NOMO-1 treated with dmso at 0.1 percent for 144 hours (cell line): ENCODE measurements at regions not wholly inside any gene's neighbourhood (a gene's known extent, or its start where the extent isn't known, plus 50 kb on each side); places are given as distances from the start of the nearest gene placed in this dataset.

Experiments
- DNase-seq: peaks from one replicate; lab custom pipeline; 2025; ENCODE audit not compliant: unreplicated experiment; lab: John Stamatoyannopoulos, UW

DNA sequence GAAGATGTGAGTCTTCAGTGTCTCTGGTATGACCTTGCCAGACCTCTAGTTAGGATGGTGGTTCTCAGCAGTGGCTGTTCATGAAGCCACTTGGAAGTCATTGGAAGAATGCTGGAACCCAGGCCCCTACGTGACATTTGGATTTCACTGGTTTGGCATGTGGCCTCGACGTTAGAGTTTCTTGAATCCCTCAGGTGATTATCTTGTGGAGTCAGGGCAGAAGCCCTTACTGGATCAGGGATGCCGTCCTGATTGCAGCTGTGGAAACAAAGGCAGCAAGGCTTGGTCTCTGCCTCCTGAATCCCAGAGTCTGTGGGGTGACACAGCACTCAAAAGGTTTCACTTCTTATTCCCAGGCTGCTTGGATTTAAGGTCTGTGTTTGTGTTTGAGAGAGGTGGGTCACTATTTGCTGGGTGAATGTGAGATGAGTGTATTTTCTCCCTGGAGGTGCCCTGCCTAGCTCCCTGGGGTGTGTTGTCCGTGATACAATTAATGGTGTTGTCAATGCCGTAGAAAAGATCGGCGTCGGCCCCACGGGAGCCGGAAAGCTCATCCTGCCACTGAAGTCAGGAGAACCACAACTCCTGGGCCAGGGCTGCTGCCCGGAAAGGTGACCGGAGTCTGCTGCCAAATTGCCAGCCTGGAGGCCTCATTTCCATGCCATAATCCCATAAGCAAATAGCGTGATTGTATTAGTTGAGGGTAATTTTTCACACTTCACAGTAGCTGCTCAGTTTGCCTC lies 939.0 kb downstream of the BRD1 start:
- no peak for DNase-seq

DNA sequence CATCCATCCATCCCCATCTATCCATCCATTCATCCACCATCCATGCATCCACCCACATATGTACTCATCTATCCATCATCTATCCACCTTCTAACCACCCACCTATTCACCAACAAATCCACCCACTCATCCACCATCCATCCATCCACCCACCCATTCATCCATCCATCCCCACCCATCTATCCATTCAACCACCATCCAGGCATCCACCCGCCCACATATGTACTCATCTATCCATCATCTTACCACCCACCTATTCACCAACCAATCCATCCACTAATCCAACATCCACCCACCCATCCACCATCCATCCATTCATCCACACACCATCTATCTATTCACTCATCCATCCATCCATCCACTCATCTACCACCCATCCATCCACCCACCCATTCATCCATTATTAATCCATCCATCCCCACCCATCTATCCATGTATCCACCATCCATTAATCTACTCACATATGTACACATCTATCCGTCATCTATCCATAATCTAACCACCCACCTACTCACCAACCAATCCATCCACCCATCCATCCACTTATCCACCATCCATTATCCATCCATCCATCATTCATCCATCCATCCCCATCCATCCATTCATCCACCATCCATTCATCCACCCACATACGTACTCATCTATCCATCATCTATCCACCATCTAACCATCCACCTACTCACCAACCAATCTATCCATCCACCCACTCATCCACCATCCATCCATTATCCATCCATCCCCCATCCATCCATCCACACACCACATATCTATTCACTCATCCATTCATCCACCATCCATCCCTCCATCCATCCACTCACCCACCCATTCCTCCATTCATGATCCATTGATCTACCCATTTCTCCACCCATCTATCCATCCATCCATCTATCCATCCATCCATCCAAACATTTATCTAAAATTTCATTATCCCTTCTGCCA lies 940.0 kb downstream of the BRD1 start:
- DNase-seq = no peak

GRCh38 chr22:48886604-48887393 lies 940.9 kb downstream of the BRD1 start:
- DNase-seq = no peak

DNA sequence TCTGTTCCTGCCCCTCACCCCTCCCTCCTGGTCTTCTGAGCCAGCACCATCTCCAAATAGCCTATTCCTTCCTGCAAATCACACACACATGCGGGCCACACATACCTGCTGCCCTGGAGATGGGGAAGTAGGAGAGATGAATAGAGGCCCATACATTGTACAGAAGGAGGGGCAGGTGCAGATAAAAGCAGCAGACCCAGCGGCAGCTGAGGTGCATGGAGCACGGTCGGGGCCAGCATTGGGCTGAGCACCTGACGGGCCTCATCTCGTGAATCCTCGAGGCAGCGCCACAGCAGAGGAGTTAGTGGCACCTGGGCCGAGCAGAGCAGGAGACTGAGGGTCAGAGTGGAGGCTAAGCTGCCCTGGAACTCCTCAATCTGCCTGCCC lies 941.8 kb downstream of the BRD1 start:
- no peak for DNase-seq

DNA sequence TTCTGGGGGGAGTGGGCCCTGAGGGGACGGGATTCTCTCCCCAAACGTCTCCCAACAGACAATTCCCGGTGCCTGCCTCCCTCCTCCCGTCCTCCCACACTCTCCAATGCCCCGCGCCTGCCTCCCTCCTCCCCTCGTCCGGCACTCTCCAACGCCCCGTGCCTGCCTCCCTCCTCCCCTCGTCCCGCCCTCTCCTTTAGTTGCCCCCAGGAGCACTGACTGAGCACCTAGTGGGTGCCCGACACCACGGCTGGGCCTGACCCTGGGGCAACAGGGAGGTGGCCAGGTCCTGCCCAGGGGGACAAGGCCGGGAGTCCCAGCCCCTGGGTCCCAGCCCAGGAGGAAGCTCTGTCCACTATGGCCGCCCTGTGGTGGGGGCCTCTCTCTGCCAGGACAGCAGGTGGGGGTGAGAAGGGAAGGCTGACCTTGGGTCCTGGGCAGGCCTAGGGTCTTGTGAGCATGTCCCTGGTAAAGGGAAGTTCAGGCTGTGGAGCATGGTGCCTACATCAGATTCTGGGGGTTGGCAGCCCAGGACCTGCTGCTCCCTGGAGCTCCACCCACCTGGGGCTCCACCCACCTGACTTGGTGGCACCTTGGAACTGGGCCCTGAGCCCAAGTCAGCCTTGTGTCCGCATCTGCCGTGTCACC lies 942.3 kb downstream of the BRD1 start:
- no peak for DNase-seq

DNA sequence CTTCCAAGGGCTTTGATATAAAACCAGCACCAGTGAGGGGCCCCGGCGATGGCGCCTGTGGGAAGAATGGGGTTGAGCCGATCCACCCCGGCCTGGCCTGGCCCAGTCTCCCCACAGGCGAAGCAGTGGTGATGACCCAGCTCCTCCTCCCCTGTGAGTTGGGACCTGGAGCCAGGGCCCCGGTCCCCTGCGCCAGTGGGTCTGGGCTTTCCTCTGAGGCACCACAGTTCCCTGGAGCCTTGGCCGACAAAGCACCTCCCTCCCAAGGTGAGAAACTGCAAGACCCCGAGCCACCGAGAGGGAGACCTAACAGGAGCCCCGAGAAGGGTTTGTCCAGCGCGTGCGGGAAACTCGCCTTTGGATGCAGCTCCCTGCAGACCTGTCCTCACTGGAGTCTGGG lies 942.9 kb downstream of the BRD1 start:
- no peak for DNase-seq

GRCh38 chr22:48884324-48884723 lies 943.3 kb downstream of the BRD1 start:
- DNase-seq = no peak

GRCh38 chr22:48883211-48883960 lies 944.3 kb downstream of the BRD1 start:
- no peak for DNase-seq

GRCh38 chr22:48882636-48883200 lies 945.0 kb downstream of the BRD1 start:
- DNase-seq = no peak

DNA sequence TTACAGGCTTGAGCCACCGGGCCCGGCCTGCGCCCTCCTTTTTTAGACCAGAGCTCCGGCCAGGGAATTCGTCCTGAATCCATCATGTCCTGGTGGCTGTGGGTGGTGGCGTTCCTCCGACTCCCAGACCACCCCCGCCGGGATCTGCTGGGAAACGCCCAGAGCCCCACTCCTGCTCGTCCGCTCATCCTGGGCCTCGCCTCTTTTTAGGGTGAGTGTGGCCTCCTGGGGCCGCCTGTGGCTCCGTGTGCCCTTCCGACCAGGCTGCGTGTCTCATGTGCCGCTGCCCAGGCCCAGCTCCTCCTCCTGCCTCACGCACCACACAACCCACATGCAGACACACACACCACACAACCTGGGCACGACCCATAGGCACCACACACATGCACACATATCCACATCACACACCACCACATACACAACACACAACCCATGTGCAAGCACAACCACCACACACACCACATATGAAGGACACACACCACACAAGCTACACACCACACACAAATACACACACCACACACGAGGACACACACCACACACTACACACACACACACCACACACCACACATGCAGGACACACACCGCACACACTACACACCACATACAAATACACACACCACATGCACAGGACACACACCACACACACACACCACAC lies 946.2 kb downstream of the BRD1 start:
- DNase-seq = no peak

GRCh38 chr22:48880749-48881148 lies 946.9 kb downstream of the BRD1 start:
- DNase-seq = no peak

DNA sequence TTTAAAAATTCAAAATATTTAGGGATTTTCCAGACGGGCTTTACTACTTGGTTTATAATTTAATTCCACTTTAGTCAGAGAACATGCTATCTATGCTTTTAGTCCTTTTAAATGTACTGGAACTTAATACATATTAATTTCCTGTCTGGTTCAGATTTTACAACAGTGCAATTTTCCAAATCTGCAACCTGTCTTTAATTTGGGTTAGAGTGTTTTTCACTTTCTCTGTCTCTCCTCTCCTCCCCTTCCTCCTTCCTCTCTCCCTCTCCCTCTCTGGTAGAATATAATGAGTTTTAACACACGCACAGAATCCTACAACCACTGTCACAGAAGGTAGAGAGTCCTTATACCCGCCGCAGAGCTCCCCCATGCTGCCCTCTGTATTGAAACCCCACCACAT lies 950.7 kb downstream of the BRD1 start:
- no peak for DNase-seq

- DNase-seq = no peak
These were observed 952.7 kb downstream of the BRD1 start for GRCh38 chr22:48874956-48875355.

GRCh38 chr22:48873191-48873520 lies 954.5 kb downstream of the BRD1 start:
- DNase-seq = no peak

DNA sequence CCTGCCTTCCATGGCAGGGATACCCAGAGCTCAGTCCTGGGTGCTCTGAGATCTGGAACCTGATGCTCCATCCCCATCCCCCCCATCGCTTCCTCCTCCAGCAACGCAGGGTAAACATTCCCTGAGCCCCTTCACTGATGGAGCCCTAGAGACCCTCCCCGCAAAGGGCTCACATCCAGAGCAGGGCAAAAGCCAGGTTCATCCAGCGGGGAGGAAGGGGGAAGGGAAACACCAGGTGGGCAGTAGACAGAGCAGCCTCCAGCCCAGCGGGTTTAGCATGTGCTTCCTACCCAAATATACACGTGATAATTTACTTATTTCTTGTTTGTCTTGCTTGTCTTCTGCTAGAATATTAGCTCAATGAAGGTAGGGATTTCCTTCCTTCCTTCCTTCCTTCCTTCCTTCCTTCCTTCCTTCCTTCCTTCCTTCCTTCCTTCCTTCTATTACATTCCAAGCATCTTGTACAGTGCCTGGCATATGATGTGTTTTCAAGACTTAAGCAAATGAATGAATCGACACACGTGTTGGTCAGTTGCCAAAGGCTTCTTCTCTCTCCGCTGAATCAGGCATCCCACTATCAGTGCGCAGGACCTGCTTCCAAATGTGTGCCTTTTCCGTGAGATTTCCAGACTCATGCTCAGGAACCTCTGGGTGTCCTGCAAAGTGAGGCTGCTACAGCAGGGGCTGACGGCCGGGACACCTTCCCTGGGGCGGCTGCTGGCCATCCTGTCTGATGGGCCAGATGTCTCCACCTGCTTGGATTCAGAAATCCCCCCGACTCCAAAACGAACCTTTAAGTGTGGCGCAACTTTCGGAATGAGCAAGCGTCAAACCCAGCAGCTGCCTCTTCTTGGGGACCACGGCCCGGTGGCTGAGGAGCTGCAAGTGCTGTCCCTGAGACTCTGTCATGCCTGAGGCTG lies 955.1 kb downstream of the BRD1 start:
- no peak for DNase-seq

DNA sequence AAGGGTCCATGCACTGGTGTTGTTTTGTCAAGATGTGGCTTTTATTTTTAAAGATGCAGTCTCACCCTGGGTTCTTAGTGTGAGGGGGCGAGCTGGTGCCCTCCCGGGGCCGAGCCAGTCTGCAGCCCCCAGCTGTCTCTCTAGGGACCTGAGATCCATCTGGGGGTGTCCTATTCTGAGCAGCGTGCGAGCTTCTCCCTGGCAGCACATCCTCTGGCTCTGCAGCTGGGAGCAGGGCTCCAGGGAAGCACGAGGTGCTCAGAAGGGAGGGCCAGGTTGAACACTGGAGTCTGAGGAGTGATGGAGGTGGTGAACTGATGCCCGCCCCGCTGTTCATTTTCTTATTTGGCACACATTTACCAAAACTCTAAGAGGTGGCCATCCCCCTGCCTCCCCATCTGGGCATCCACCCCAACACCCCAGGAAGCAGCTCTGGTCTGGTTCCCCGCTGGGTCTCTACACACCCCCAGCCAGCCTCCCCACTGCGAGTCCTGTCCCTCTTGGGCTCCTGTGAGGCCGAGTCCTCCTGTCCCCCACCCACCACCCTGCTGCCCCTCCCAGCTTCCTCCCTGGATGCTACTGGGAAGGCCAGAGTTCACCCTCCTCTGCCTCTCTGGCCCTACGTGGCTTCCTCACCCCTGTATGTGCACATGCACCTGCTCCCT lies 956.4 kb downstream of the BRD1 start:
- DNase-seq = no peak

DNA sequence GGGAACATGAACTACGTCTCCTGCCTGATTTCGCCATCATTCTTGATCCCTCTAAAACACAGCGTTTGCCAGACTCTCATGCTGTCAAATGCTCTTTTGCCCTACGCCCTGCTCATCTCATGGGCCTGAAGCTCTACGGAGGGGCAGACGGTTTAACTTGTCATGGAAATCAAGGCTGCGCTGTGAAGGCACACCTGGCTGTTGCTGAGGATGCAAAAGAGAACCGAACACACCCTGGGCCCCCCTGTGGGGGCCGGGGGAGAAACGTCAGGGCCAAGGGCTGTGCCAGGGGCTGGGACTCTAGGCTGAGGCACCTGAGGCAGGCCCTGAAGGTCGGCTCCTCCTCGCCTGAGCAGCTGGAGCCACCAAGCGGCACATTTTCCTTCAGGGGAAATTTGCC lies 957.2 kb downstream of the BRD1 start:
- no peak for DNase-seq

DNA sequence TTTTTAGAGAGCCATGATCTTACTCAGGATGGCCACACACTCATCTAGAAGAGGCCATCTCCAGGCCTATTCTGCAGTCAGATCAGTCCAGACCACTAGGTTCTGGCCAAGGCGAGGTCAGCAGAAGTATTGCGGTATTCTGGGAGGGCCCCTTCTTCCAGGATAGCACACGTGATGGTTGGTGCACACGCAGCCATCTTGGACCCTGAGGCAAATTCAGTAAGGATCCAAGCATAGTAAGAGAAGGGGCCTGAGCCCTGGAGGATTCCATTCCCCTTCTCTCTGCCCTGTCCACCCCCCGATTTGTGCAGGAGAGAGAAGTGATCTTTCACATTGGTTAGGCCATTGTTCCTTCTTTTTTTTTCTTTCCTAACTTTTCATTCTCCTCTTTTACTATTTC lies 957.9 kb downstream of the BRD1 start:
- DNase-seq = no peak
